SK-N-SH (cell line): ENCODE measurements at regions not wholly inside any gene's neighbourhood (a gene's known extent, or its start where the extent isn't known, plus 50 kb on each side); places are given as distances from the start of the nearest gene placed in this dataset.

Experiments
- CTCF ChIA-PET: fragments of 300-600, 350-600 bp; formaldehyde crosslinking; extraction: SDS; loops from one replicate; lab custom pipeline; 2021; lab: Yijun Ruan, JAX
- POLR2A ChIA-PET: fragments of 350-600 bp; sonication (Branson Sonifier 250); formaldehyde crosslinking; extraction: SDS; loops from one replicate; lab custom pipeline; 2020; ENCODE audit warnings: antibody characterized with exemption, inconsistent platforms; lab: Yijun Ruan, JAX
- DNase-seq: peaks from one replicate; pipeline ENCODE4 v3.0.0; 2012
- H2AFZ ChIP-seq: fragments of 200-600 bp; sonication (generic); 2 replicates; pipeline ENCODE4 v1.8.1; 2016; ENCODE audit warnings: antibody characterized with exemption, mild to moderate bottlenecking, low read depth
- H3F3A ChIP-seq: fragments of 200-600 bp; sonication (generic); replicated peaks from 2 replicates; pipeline ENCODE3; 2016; ENCODE audit warnings: antibody characterized with exemption, mild to moderate bottlenecking; ENCODE audit not compliant: insufficient read depth
- H3K27ac ChIP-seq, 2 experiments: fragments of 200-500 bp in 1 of 2; fragments of 200-600 bp in 1 of 2; sonication (Bioruptor generic) in 1 of 2; sonication (generic), shearing (Covaris generic) in 1 of 2; 2 replicates each; pipeline versions ENCODE4 v1.5.1 to v1.6.1; 2014 to 2016; ENCODE audit warnings: low read depth in 2 of 2, inconsistent platforms in 1 of 2, low read length in 1 of 2, mild to moderate bottlenecking in 1 of 2, mixed read lengths in 1 of 2
- H3K27me3 ChIP-seq: fragments of 200-600 bp; sonication (generic), shearing (Covaris generic); 2 replicates; pipeline ENCODE4 v1.6.1; 2016; ENCODE audit warnings: mixed run types; ENCODE audit not compliant: insufficient read depth
- H3K36me3 ChIP-seq, 2 experiments: fragments of 200-500 bp in 1 of 2; fragments of 200-600 bp in 1 of 2; sonication (Bioruptor generic) in 1 of 2; sonication (generic) in 1 of 2; replicated peaks in 1 of 2; 2 replicates each; pipeline versions ENCODE3 to v1.5.1; 2014 to 2016; ENCODE audit warnings: low read length in 1 of 2, mild to moderate bottlenecking in 1 of 2; ENCODE audit not compliant: insufficient read depth in 2 of 2, control insufficient read depth in 1 of 2
- H3K4me1 ChIP-seq, 2 experiments: fragments of 200-500 bp in 1 of 2; fragments of 200-600 bp in 1 of 2; sonication (Bioruptor generic) in 1 of 2; sonication (generic), shearing (Covaris generic) in 1 of 2; 2 replicates each; pipeline versions ENCODE4 v1.5.1 to v1.6.1; 2014 to 2016; ENCODE audit warnings: low read depth in 1 of 2, low read length in 1 of 2, mixed run types in 1 of 2; ENCODE audit not compliant: insufficient read depth in 2 of 2, control insufficient read depth in 1 of 2
- H3K4me2 ChIP-seq: fragments of 200-600 bp; sonication (generic), shearing (Covaris generic); 2 replicates; pipeline ENCODE4 v1.6.1; 2017; ENCODE audit warnings: mixed run types
- H3K4me3 ChIP-seq, 2 experiments: fragments of 200-500 bp in 1 of 2; fragments of 200-600 bp in 1 of 2; sonication (Bioruptor generic) in 1 of 2; sonication (generic), shearing (Covaris generic) in 1 of 2; 2 replicates each; pipeline versions ENCODE4 v1.5.1 to v1.8.1; 2014 to 2016; ENCODE audit warnings: low read depth in 2 of 2, inconsistent platforms in 1 of 2, low read length in 1 of 2, mild to moderate bottlenecking in 1 of 2, mixed read lengths in 1 of 2, moderate library complexity in 1 of 2
- H3K79me2 ChIP-seq: fragments of 200-600 bp; sonication (generic); 2 replicates; pipeline ENCODE4 v1.8.1; 2017; ENCODE audit warnings: mild to moderate bottlenecking; ENCODE audit not compliant: insufficient read depth
- H3K9ac ChIP-seq: fragments of 200-600 bp; sonication (generic); 2 replicates; pipeline ENCODE4 v1.6.1; 2017; ENCODE audit warnings: mixed run types
- H3K9me2 ChIP-seq: fragments of 200-600 bp; sonication (generic); 2 replicates; pipeline ENCODE4 v1.6.1; 2017; ENCODE audit warnings: mixed run types
- H3K9me3 ChIP-seq: fragments of 200-600 bp; sonication (generic); 2 replicates; pipeline ENCODE4 v1.6.1; 2017; ENCODE audit warnings: mixed run types, mild to moderate bottlenecking, moderate library complexity
- H4K20me1 ChIP-seq: fragments of 200-600 bp; sonication (generic); 2 replicates; pipeline ENCODE4 v1.6.1; 2017; ENCODE audit warnings: mild to moderate bottlenecking, mixed run types; ENCODE audit not compliant: insufficient read depth
- EP300 ChIP-seq, 2 experiments: IDR thresholded peaks; 2 replicates each; pipeline versions ENCODE4 v1.4.0 to v1.6.1; 2012; ENCODE audit warnings: borderline replicate concordance in 1 of 2, low read depth in 1 of 2, low read length in 1 of 2
- EZH2phosphoT487 ChIP-seq: fragments of 200-600 bp; sonication (generic); IDR thresholded peaks from 2 replicates; pipeline ENCODE4 v1.6.1; 2017; ENCODE audit warnings: low read depth, mixed run types, mild to moderate bottlenecking, antibody characterized with exemption, moderate library complexity, borderline replicate concordance
- FOSL2 ChIP-seq: IDR thresholded peaks from 2 replicates; pipeline ENCODE4 v1.4.0; 2012; ENCODE audit warnings: low read depth, mild to moderate bottlenecking, moderate library complexity, borderline replicate concordance
- FOXJ3 ChIP-seq: sonication (generic); formaldehyde crosslinking; IDR thresholded peaks from 2 replicates; pipeline ENCODE4 v1.5.1; 2020; ENCODE audit warnings: mild to moderate bottlenecking, missing genetic modification reagents
- FOXM1 ChIP-seq: IDR thresholded peaks from 2 replicates; pipeline ENCODE4 v1.4.0; 2012; ENCODE audit warnings: low read depth, mild to moderate bottlenecking
- GABPA ChIP-seq: IDR thresholded peaks from 2 replicates; pipeline ENCODE4 v1.4.0; 2012; ENCODE audit warnings: low read depth, mild to moderate bottlenecking
- NRF1 ChIP-seq: IDR thresholded peaks from 2 replicates; pipeline ENCODE4 v1.6.1; 2012; ENCODE audit warnings: low read depth, mild to moderate bottlenecking, low read length
- RXRA ChIP-seq: IDR thresholded peaks from 2 replicates; pipeline ENCODE4 v1.4.0; 2012; ENCODE audit warnings: low read depth, mild to moderate bottlenecking, borderline replicate concordance
- TAF1 ChIP-seq: IDR thresholded peaks from 2 replicates; pipeline ENCODE4 v1.6.1; 2012; ENCODE audit warnings: low read depth, mild to moderate bottlenecking, low read length, moderate library complexity, borderline replicate concordance
- TEAD4 ChIP-seq: IDR thresholded peaks from 2 replicates; pipeline ENCODE4 v1.4.0; 2012; ENCODE audit warnings: mild to moderate bottlenecking, borderline replicate concordance; ENCODE audit not compliant: insufficient read depth
- whole genome bisulfite sequencing: methylation state at CpG from one replicate; pipeline ENCODE4 v1.1.6; 2017; ENCODE audit warnings: low lambda C conversion rate; 5-methylcytosine and 5-hydroxymethylcytosine counted together
- TF ChIP-seq, protein P1 (sequence below): IDR thresholded peaks from 2 replicates; pipeline ENCODE4 v1.4.0; 2012; ENCODE audit warnings: low read depth, borderline replicate concordance
- TF ChIP-seq, protein P2 (sequence below): fragments of 150-350 bp; IDR thresholded peaks from 2 replicates; pipeline ENCODE4 v1.6.1; 2016; ENCODE audit warnings: mild to moderate bottlenecking, low read depth, low read length
- TF ChIP-seq, protein P3 (sequence below): fragments of 150-350 bp; IDR thresholded peaks from 2 replicates; pipeline ENCODE4 v1.6.1; 2017; ENCODE audit warnings: antibody characterized with exemption, low read length, low read depth, borderline replicate concordance
- TF ChIP-seq, protein P4 (sequence below): IDR thresholded peaks from 2 replicates; pipeline ENCODE4 v1.4.0; 2012; ENCODE audit warnings: low read depth

DNA sequence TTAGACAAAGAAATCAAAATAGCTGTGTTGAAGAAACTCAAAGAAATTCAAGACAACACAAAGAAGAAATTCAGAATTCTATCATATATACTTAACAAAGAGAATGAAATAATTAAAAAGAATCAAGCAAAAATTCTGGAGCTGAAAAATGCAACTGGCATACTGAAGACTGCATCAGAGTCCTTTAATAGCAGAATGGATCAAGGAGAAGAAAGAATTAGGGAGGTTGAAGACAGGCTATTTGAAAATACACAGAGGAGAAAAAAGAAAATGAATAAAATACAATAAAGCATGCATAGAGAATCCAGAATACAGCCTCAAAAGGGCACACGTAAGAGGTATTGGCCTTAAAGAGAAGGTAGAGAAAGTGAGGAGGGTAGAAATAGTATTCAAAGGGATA lies 179.5 kb upstream of the SPIN4 start (continued):
- TF ChIP-seq, protein P1, sequence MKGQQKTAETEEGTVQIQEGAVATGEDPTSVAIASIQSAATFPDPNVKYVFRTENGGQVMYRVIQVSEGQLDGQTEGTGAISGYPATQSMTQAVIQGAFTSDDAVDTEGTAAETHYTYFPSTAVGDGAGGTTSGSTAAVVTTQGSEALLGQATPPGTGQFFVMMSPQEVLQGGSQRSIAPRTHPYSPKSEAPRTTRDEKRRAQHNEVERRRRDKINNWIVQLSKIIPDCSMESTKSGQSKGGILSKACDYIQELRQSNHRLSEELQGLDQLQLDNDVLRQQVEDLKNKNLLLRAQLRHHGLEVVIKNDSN: no peak
- TF ChIP-seq RXRA: no peak

DNA sequence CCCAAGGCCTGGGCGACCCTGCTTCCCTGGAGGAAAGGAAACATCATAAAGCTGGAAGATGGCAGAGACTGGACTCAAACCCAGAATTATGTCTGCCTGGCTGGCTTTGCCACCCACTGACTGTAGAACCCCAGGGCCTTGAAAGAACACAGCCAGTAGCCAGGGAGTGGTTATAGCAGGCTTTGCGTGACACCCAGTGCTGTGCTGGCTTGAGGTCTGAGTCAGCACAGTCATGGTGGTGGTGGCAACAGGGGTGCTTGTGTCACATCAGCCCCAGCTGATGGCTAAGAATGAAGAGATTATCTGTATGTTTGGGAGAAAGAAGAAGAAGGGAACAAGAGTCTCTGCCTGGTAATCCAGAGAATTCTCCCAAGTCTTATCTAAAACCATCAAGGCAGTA lies 178.8 kb upstream of the SPIN4 start:
- H2AFZ ChIP-seq: no peak overlapping the region
- TF ChIP-seq FOSL2: no peak
- no peak for TF ChIP-seq EP300 (IDR thresholded peaks at IDR 0.05; ENCODE audit: borderline replicate concordance in 1 of 2, low read depth in 1 of 2, low read length in 1 of 2)
- no peak for TF ChIP-seq EZH2phosphoT487
- no peak for TF ChIP-seq FOXM1
- TF ChIP-seq, protein P2, sequence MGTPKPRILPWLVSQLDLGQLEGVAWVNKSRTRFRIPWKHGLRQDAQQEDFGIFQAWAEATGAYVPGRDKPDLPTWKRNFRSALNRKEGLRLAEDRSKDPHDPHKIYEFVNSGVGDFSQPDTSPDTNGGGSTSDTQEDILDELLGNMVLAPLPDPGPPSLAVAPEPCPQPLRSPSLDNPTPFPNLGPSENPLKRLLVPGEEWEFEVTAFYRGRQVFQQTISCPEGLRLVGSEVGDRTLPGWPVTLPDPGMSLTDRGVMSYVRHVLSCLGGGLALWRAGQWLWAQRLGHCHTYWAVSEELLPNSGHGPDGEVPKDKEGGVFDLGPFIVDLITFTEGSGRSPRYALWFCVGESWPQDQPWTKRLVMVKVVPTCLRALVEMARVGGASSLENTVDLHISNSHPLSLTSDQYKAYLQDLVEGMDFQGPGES: no peak
- TF ChIP-seq, protein P3, sequence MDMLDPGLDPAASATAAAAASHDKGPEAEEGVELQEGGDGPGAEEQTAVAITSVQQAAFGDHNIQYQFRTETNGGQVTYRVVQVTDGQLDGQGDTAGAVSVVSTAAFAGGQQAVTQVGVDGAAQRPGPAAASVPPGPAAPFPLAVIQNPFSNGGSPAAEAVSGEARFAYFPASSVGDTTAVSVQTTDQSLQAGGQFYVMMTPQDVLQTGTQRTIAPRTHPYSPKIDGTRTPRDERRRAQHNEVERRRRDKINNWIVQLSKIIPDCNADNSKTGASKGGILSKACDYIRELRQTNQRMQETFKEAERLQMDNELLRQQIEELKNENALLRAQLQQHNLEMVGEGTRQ: no peak
- no peak for TF ChIP-seq TEAD4
- no peak for TF ChIP-seq TAF1
- TF ChIP-seq NRF1: no peak
- TF ChIP-seq, protein P4, sequence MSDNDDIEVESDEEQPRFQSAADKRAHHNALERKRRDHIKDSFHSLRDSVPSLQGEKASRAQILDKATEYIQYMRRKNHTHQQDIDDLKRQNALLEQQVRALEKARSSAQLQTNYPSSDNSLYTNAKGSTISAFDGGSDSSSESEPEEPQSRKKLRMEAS: no peak
- TF ChIP-seq FOXJ3 (CRISPR knock-in tag): no peak
- TF ChIP-seq GABPA: no peak
- no peaks in the 10 kb centered on the region for H3K9me3 ChIP-seq
- no peaks in the 10 kb centered on the region for H3F3A ChIP-seq
- H4K20me1 ChIP-seq: no peaks in the 10 kb centered on the region
- no peaks in the 10 kb centered on the region for H3K9me2 ChIP-seq
- no peaks in the 10 kb centered on the region for H3K36me3 ChIP-seq
- no peak for DNase-seq
- no peak overlapping the region for H3K4me2 ChIP-seq
- H3K27ac ChIP-seq: no peak overlapping the region
- H3K27me3 ChIP-seq: no peaks in the 10 kb centered on the region
- POLR2A ChIA-PET: no interaction called here
- H3K79me2 ChIP-seq: peaks cover 6% of the 10 kb centered on the region; the same call in 1 of the 2 replicates
- WGBS: 56% methylated on average over 2 of the region's 2 CpGs
- no peaks in the 10 kb centered on the region for H3K4me1 ChIP-seq
- no peak overlapping the region for H3K9ac ChIP-seq
- no peak overlapping the region for H3K4me3 ChIP-seq
- CTCF ChIA-PET: no interaction called here
